GM19395 (cell line): ENCODE measurements at regions not wholly inside any gene's neighbourhood (a gene's known extent, or its start where the extent isn't known, plus 50 kb on each side); places are given as distances from the start of the nearest gene placed in this dataset.
"Not testable (repeated sequence)": the region's sequence is repeated elsewhere in the genome, so short reads cannot be mapped to it uniquely, and the experiment has no call there.

ENCODE experiments used
- ATAC-seq: cut with Tn5 transposase; IDR thresholded peaks from one replicate; pipeline ENCODE4 v1.9.1; 2021; ENCODE audit warnings: mild to moderate bottlenecking, moderate library complexity; ENCODE audit not compliant: unreplicated experiment

DNA sequence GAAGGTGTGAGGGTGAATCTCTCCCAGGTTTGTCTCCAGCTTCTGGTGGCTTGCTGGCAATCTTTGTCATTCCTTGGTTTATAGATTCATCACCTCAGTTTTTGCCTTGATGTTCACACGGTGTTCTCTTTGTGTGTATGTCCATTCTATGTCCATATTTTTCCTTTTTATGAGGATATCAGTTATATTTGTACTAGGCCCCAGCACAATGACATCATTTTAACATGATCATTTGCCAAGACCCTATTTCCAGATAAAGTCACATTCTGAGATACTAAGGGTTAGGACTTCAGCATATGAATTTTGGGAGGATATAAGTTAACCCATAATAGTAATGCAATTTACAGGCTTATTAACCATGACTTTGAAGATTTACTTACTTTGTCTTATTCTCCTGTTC lies 649.0 kb downstream of the CPS1 start:
- no peak for ATAC-seq

GRCh38 chr2:211205836-211206235 lies 649.4 kb downstream of the CPS1 start:
- no peak for ATAC-seq

DNA sequence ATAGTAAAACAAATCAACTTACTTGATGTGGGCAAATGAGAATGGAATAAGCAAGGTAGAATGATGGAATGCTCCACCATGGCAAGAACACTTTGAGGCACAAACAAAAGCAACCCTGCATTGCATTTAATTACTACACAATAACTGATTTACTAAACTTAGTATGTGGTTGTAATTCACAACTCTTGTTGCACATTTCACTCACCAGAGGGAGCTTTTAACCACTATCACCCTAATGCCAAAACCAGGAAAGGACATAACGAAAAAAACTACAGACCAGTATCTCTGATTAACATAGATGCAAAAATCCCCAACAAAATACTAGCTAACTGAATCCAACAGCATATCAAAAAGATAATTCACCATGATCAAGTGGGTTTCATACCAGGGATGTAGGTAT lies 659.8 kb downstream of the CPS1 start:
- no peak for ATAC-seq

- ATAC-seq, result not testable (repeated sequence)
Measured at GRCh38 chr2:211219548-211219947, 663.1 kb downstream of the CPS1 start.

DNA sequence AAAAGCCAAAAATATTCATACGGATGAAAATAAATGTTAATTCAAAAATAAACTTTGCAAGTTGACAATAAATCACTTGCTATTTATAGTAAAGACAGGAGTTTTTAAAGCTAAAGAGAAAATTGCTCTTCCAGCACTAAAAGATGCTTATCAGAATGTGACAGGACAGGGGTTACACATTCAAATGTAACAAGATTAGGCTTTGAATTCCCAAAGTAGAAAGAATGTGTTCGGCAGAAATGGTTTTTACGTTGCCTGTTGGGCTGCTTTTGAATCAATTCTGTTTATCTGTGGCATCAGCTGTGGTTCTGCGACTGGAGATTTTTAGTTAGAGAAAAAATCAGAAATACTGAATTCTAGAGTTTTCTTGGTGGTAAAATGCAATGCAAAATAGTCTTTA lies 669.4 kb downstream of the CPS1 start:
- no peak for ATAC-seq

GRCh38 chr2:211228559-211228958 lies 672.2 kb downstream of the CPS1 start:
- no peak for ATAC-seq

DNA sequence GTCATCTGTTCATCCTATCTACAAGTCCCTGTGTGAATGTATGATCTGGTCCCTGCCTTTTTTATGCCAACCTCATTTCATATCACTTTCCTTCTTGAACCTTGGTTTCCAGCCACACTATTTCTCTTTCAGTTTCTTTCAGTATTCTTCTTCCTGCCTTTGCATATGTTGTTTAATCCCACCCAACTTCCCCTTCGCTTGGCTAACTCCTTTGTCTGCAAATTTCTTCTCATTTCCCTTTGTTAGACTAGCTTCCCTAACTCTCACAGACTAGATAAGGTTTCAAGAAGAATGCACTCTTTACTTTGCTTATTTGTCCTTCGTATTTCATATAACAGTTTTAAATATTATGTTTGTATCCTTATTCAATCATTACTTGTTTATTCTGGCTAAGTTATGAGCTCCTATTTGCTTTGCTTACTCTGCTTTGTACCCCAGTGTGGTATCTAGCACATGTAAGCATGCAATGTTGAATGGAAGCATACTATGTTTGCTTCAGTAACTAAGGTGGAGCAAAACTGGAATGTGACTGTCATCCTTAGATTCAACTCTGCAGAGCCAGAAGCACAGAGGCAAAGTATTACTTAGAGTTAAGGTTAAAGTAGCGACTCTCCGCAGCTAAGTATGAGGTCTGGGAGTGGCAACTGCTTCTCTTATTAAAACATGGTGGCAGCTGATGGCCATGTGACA lies 681.3 kb downstream of the CPS1 start:
- ATAC-seq, result no peak

DNA sequence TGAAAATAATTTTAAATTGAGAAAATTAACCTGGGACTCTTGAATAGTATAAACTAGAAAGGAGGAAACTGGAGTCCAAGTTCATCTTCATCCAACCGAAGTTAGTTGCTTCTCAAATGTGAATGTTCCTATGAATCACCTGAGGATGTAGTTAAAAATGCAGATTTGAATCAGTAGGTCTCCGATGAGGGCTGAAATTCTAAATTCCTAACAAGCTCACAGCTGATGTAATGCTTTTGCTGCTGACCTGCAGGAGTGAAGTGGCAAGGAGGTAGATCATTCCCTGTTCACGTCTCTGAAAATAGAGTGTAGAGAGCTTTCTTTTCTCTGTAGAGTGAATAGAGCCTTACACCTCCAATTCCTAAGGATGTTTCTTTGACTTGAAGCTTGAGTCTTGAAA lies 685.5 kb downstream of the CPS1 start:
- ATAC-seq, result no peak

GRCh38 chr2:211247751-211248150 lies 691.4 kb downstream of the CPS1 start:
- no peak for ATAC-seq

- no peak for ATAC-seq
Measured at GRCh38 chr2:211248841-211249240, 692.4 kb downstream of the CPS1 start.

DNA sequence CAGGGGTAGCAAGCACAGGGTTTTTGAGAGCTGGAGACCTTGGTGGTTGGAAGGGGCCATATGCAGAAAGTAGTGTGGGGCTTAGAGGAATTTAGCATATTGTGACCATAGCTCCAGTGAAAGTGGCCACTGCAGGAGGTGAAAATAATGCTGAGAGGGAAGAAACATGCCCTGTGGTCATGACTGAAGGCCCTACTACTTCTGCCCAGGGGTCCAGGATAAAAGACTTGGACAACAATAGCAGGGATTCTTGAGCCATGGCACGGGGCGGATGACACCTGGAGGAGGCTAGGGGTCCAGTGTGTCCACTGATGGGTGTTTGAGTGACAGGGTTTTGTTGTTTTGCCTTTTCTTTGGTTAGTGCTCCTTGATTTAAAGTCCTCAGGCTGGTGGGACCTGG lies 694.6 kb downstream of the CPS1 start:
- ATAC-seq, result no peak

DNA sequence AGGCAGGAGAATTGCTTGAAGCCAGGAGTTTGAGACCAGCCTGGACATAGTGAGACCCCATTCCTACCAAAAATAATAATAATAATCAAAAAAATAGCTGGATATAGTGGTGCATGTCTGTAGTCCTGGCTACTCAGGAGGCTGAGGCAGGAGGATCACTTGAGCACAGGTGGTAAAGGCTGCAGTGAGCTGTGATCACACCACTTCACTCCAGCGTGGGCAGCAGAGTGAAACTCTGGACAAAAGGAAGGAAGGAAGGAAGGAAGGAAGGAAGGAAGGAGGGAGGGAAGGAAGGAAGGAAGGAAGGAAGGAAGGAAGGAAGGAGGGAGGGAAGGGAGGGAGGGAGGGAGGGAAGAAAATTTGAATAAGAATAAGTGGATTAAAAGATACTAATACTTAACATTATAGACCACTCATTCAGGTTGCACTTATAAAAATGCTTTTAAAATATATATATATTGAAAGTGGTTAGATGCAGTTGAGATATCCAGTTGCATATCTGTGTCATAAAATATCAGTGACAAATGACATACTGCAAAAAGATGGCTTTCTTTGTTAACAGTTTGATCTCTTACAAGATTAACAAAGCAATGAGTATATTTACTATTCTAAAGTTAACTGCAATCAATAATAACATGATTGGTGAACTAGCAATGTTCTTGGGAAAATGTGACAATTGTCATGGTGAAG lies 702.4 kb downstream of the CPS1 start:
- no peak for ATAC-seq

GRCh38 chr2:211259831-211260476 lies 703.6 kb downstream of the CPS1 start:
- no peak for ATAC-seq

- ATAC-seq, result no peak
Measured at GRCh38 chr2:211270257-211270656, 713.9 kb downstream of the CPS1 start.

GRCh38 chr2:211281430-211282073 lies 725.2 kb downstream of the CPS1 start:
- no peak for ATAC-seq

- ATAC-seq, result no peak
Measured at GRCh38 chr2:211302676-211303075, 746.3 kb downstream of the CPS1 start.

DNA sequence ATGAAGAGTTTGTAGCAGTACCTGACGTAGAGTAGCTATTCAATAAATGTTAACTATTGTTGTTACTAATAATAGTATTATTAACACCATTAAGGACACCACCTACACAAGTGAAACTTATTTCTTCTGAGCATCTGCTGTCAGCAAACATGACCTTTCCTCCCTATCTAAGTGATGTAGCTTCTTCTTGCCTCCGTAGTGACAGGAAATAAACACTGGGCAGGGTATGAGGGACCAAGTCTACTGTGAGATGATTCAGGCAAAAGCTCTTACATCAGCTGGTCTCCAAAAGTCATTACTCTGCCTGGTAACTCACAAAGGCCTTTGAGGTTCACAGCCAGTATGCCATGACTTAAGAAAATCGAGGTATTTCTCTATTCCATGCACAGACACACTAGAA lies 750.5 kb downstream of the CPS1 start:
- no peak for ATAC-seq
